HEK293 (cell line): ENCODE measurements at regions not wholly inside any gene's neighbourhood (a gene's known extent, or its start where the extent isn't known, plus 50 kb on each side); places are given as distances from the start of the nearest gene placed in this dataset.

Experiments
- CTCF ChIA-PET: fragments of 350-600 bp; formaldehyde crosslinking; extraction: SDS; loops from one replicate; lab custom pipeline; 2021; ENCODE audit warnings: antibody characterized with exemption; lab: Yijun Ruan, JAX
- POLR2A ChIA-PET: fragments of 300-600 bp; formaldehyde crosslinking; extraction: SDS; loops from one replicate; lab custom pipeline; 2020; ENCODE audit warnings: antibody characterized with exemption, inconsistent platforms; lab: Yijun Ruan, JAX
- H3K27ac ChIP-seq: fragments of 200-500 bp; sonication (Bioruptor generic); 2 replicates; pipeline ENCODE4 v1.5.1; 2014; ENCODE audit warnings: low read depth, low read length, control low read depth, inconsistent platforms; ENCODE audit errors: extremely low read depth
- H3K36me3 ChIP-seq, 2 experiments: fragments of 200-500 bp in 1 of 2; sonication (Bioruptor generic) in 1 of 2; 1 replicate in 1 of 2; 2 replicates in 1 of 2; pipeline ENCODE4 v1.5.1; 2014 to 2017; ENCODE audit warnings: inconsistent platforms in 2 of 2, low read length in 2 of 2; ENCODE audit not compliant: control insufficient read depth in 2 of 2, insufficient read depth in 1 of 2
- H3K4me1 ChIP-seq: fragments of 200-500 bp; sonication (Bioruptor generic); 2 replicates; pipeline ENCODE4 v1.5.1; 2014; ENCODE audit warnings: mild to moderate bottlenecking, low read length, inconsistent platforms; ENCODE audit not compliant: control insufficient read depth, insufficient read depth
- H3K4me3 ChIP-seq: 2 replicates; pipeline ENCODE4 v1.5.1; 2011; ENCODE audit warnings: low read depth, mild to moderate bottlenecking, control low read depth, low read length, moderate library complexity
- H3K9me3 ChIP-seq: fragments of 200-500 bp; sonication (Bioruptor generic); 2 replicates; pipeline ENCODE4 v1.5.1; 2014; ENCODE audit warnings: low read depth, low read length, inconsistent platforms; ENCODE audit not compliant: control insufficient read depth, insufficient read depth
- GLIS2 ChIP-seq: fragments of 450-650 bp; formaldehyde crosslinking; IDR thresholded peaks from 2 replicates; pipeline ENCODE4 v1.5.1; 2016; ENCODE audit warnings: missing biosample characterization, missing genetic modification characterization
- IKZF3 ChIP-seq: fragments of 450-650 bp; IDR thresholded peaks from 2 replicates; pipeline ENCODE4 v1.5.0; 2018; ENCODE audit warnings: missing biosample characterization, mild to moderate bottlenecking, missing genetic modification characterization, moderate library complexity
- KLF7 ChIP-seq: fragments of 450-650 bp; formaldehyde crosslinking; IDR thresholded peaks from 2 replicates; pipeline ENCODE4 v1.5.1; 2016; ENCODE audit warnings: missing biosample characterization, missing genetic modification characterization, borderline replicate concordance
- MYNN ChIP-seq: fragments of 450-650 bp; formaldehyde crosslinking; IDR thresholded peaks from 2 replicates; pipeline ENCODE4 v1.5.1; 2016; ENCODE audit warnings: missing biosample characterization, missing genetic modification characterization, borderline replicate concordance
- SP2 ChIP-seq: fragments of 450-650 bp; formaldehyde crosslinking; IDR thresholded peaks from 2 replicates; pipeline ENCODE4 v1.5.1; 2016; ENCODE audit warnings: missing biosample characterization, missing genetic modification characterization
- YY1 ChIP-seq: fragments of 450-650 bp; formaldehyde crosslinking; IDR thresholded peaks from 2 replicates; pipeline ENCODE4 v1.5.1; 2018; ENCODE audit warnings: missing biosample characterization, missing genetic modification characterization
- ZEB2 ChIP-seq: fragments of 450-650 bp; formaldehyde crosslinking; IDR thresholded peaks from 2 replicates; pipeline ENCODE4 v1.5.1; 2016; ENCODE audit warnings: missing biosample characterization, missing genetic modification characterization
- ZFP3 ChIP-seq: fragments of 450-650 bp; formaldehyde crosslinking; IDR thresholded peaks from 2 replicates; pipeline ENCODE4 v1.5.1; 2016; ENCODE audit warnings: low read depth, missing biosample characterization, missing genetic modification characterization
- ZNF10 ChIP-seq: fragments of 450-650 bp; formaldehyde crosslinking; IDR thresholded peaks from 2 replicates; pipeline ENCODE4 v1.5.1; 2017; ENCODE audit warnings: missing biosample characterization, missing genetic modification characterization
- ZNF138 ChIP-seq: fragments of 450-650 bp; formaldehyde crosslinking; IDR thresholded peaks from 2 replicates; pipeline ENCODE4 v1.5.1; 2016; ENCODE audit warnings: missing biosample characterization, missing genetic modification characterization, borderline replicate concordance
- ZNF169 ChIP-seq: fragments of 450-650 bp; formaldehyde crosslinking; IDR thresholded peaks from 2 replicates; pipeline ENCODE4 v1.5.1; 2016; ENCODE audit warnings: missing biosample characterization, missing genetic modification characterization
- ZNF19 ChIP-seq: fragments of 450-650 bp; formaldehyde crosslinking; IDR thresholded peaks from 2 replicates; pipeline ENCODE4; 2016; ENCODE audit warnings: missing biosample characterization, missing genetic modification characterization, low read depth
- ZNF2 ChIP-seq: fragments of 450-650 bp; formaldehyde crosslinking; IDR thresholded peaks from 2 replicates; pipeline ENCODE4 v1.5.1; 2016; ENCODE audit warnings: missing biosample characterization, missing genetic modification characterization
- ZNF239 ChIP-seq: fragments of 450-650 bp; formaldehyde crosslinking; IDR thresholded peaks from 2 replicates; pipeline ENCODE4 v1.5.1; 2016; ENCODE audit warnings: missing biosample characterization, missing genetic modification characterization
- ZNF280C ChIP-seq: fragments of 450-650 bp; formaldehyde crosslinking; IDR thresholded peaks from 2 replicates; pipeline ENCODE4 v1.5.1; 2016; ENCODE audit warnings: missing biosample characterization, missing genetic modification characterization
- ZNF324 ChIP-seq: fragments of 450-650 bp; formaldehyde crosslinking; IDR thresholded peaks from 2 replicates; pipeline ENCODE4 v1.5.1; 2016; ENCODE audit warnings: missing biosample characterization, missing genetic modification characterization
- ZNF354C ChIP-seq: fragments of 450-650 bp; formaldehyde crosslinking; IDR thresholded peaks from 2 replicates; pipeline ENCODE4 v1.5.1; 2016; ENCODE audit warnings: missing biosample characterization, missing genetic modification characterization, low read depth, borderline replicate concordance
- ZNF366 ChIP-seq: fragments of 450-650 bp; formaldehyde crosslinking; conservative IDR thresholded peaks from 2 replicates; pipeline ENCODE4 v1.5.1; 2016; ENCODE audit warnings: missing biosample characterization, missing genetic modification characterization
- ZNF404 ChIP-seq: fragments of 450-650 bp; formaldehyde crosslinking; IDR thresholded peaks from 2 replicates; pipeline ENCODE4 v1.5.1; 2017; ENCODE audit warnings: missing biosample characterization, missing genetic modification characterization
- ZNF423 ChIP-seq: fragments of 450-650 bp; formaldehyde crosslinking; IDR thresholded peaks from 2 replicates; pipeline ENCODE4 v1.5.1; 2016; ENCODE audit warnings: missing biosample characterization, missing genetic modification characterization
- ZNF521 ChIP-seq: fragments of 450-650 bp; formaldehyde crosslinking; IDR thresholded peaks from 2 replicates; pipeline ENCODE4 v1.5.1; 2017; ENCODE audit warnings: missing biosample characterization, mild to moderate bottlenecking, missing genetic modification characterization
- ZNF530 ChIP-seq: fragments of 450-650 bp; formaldehyde crosslinking; IDR thresholded peaks from 2 replicates; pipeline ENCODE4 v1.5.1; 2016; ENCODE audit warnings: low read depth, missing biosample characterization, missing genetic modification characterization
- ZNF548 ChIP-seq: fragments of 450-650 bp; formaldehyde crosslinking; IDR thresholded peaks from 2 replicates; pipeline ENCODE4 v1.5.1; 2016; ENCODE audit warnings: missing biosample characterization, missing genetic modification characterization
- ZNF560 ChIP-seq: fragments of 450-650 bp; formaldehyde crosslinking; IDR thresholded peaks from 2 replicates; pipeline ENCODE4 v1.5.1; 2017; ENCODE audit warnings: missing biosample characterization, missing genetic modification characterization, borderline replicate concordance
- ZNF561 ChIP-seq: fragments of 450-650 bp; IDR thresholded peaks from 2 replicates; pipeline ENCODE4 v1.5.1; 2018; ENCODE audit warnings: missing biosample characterization, missing genetic modification characterization, borderline replicate concordance
- ZNF580 ChIP-seq: fragments of 450-650 bp; formaldehyde crosslinking; IDR thresholded peaks from 2 replicates; pipeline ENCODE4 v1.5.1; 2016; ENCODE audit warnings: missing biosample characterization, missing genetic modification characterization
- ZNF623 ChIP-seq: fragments of 450-650 bp; formaldehyde crosslinking; IDR thresholded peaks from 2 replicates; pipeline ENCODE4 v1.5.1; 2016; ENCODE audit warnings: missing biosample characterization, missing genetic modification characterization
- ZNF624 ChIP-seq: fragments of 450-650 bp; formaldehyde crosslinking; IDR thresholded peaks from 2 replicates; pipeline ENCODE4 v1.5.1; 2017; ENCODE audit warnings: missing biosample characterization, missing genetic modification characterization
- ZNF768 ChIP-seq: fragments of 450-650 bp; formaldehyde crosslinking; IDR thresholded peaks from 2 replicates; pipeline ENCODE4 v1.5.1; 2018; ENCODE audit warnings: missing biosample characterization, mild to moderate bottlenecking, missing genetic modification characterization
- ZNF785 ChIP-seq: fragments of 450-650 bp; formaldehyde crosslinking; IDR thresholded peaks from 2 replicates; pipeline ENCODE4 v1.5.1; 2016; ENCODE audit warnings: missing biosample characterization, missing genetic modification characterization
- ZSCAN30 ChIP-seq: fragments of 450-650 bp; IDR thresholded peaks from 2 replicates; pipeline ENCODE4 v1.5.1; 2018; ENCODE audit warnings: missing biosample characterization, mild to moderate bottlenecking, missing genetic modification characterization, moderate library complexity

- Histone ChIP-seq H3K9me3 (no peaks in the 10 kb centered on the region), H3K27ac (no peak overlapping the region), H3K36me3 (no peaks in the 10 kb centered on the region), H3K4me1 (no peaks in the 10 kb centered on the region), H3K4me3 (no peak overlapping the region)
- no peak for TF ChIP-seq ZNF239 (tag by site-specific recombination)
- TF ChIP-seq ZNF354C (tag by site-specific recombination), result no peak
- no peak for TF ChIP-seq ZNF404 (tag by site-specific recombination)
- TF ChIP-seq MYNN (tag by site-specific recombination), result no peak
- no peak for TF ChIP-seq GLIS2 (tag by site-specific recombination)
- TF ChIP-seq ZNF580 (tag by site-specific recombination), result no peak
- TF ChIP-seq ZNF521 (tag by site-specific recombination), result no peak
- no peak for TF ChIP-seq ZNF561
- no peak for TF ChIP-seq ZNF169
- ChIA-PET POLR2A (no interaction called here), CTCF (interaction anchor here (0.6 to 1.2 kb wide), 3 partner anchors 9 to 1631 kb away, joined by 3 to 4 read pairs (median 3); no protein-coding TSS in a partner anchor)
Measured at GRCh38 chr11:36807871-36808270, 209.8 kb upstream of the RAG2 start.

- POLR2A ChIA-PET, result no interaction called here
- CTCF ChIA-PET, result interaction anchor here (0.6 to 1.1 kb wide), 3 partner anchors 9 to 17 kb away, joined by 3 to 5 read pairs (median 4); no protein-coding TSS in a partner anchor
Measured at GRCh38 chr11:36803084-36803483, 205.0 kb upstream of the RAG2 start.

GRCh38 chr11:36792996-36793914 lies 195.2 kb upstream of the RAG2 start:
- Histone ChIP-seq H3K9me3 (no peaks in the 10 kb centered on the region), H3K36me3 (no peaks in the 10 kb centered on the region), H3K27ac (no peak overlapping the region), H3K4me1 (no peaks in the 10 kb centered on the region), H3K4me3 (no peak overlapping the region)
- CTCF ChIA-PET, result interaction anchor here (0.6 to 1.4 kb wide), 12 partner anchors 8 to 1998 kb away, joined by 3 to 5 read pairs (median 3); no protein-coding TSS in a partner anchor
- POLR2A ChIA-PET, result no interaction called here
- TF ChIP-seq ZNF530 (tag by site-specific recombination) (no peak), ZNF280C (tag by site-specific recombination) (no peak), IKZF3 (tag by site-specific recombination) (no peak), ZNF138 (no peak), ZNF624 (no peak), YY1 (tag by site-specific recombination) (no peak), ZNF366 (tag by site-specific recombination) (no peak), ZNF623 (tag by site-specific recombination) (no peak), ZNF785 (no peak), SP2 (no peak), ZNF19 (tag by site-specific recombination) (no peak), ZNF2 (tag by site-specific recombination) (no peak), ZFP3 (tag by site-specific recombination) (no peak), GLIS2 (tag by site-specific recombination) (no peak), ZNF548 (tag by site-specific recombination) (no peak), ZNF560 (tag by site-specific recombination) (no peak), ZSCAN30 (tag by site-specific recombination) (no peak), ZNF561 (no peak), KLF7 (tag by site-specific recombination) (no peak)

More at GRCh38 chr11:36803084-36803483, 205.0 kb upstream of the RAG2 start:
- Histone ChIP-seq H3K4me1 (no peaks in the 10 kb centered on the region), H3K36me3 (no peaks in the 10 kb centered on the region), H3K4me3 (no peak overlapping the region), H3K9me3 (no peaks in the 10 kb centered on the region), H3K27ac (no peak overlapping the region)
- TF ChIP-seq ZEB2 (tag by site-specific recombination) (no peak), ZNF10 (no peak), YY1 (tag by site-specific recombination) (no peak), ZNF560 (tag by site-specific recombination) (no peak), ZNF324 (tag by site-specific recombination) (no peak), ZNF423 (tag by site-specific recombination) (no peak), ZNF768 (no peak), ZNF624 (no peak)
